NCI-H2196 treated with DMSO at 0.1 percent for 48 hours (cell line): ENCODE measurements at regions not wholly inside any gene's neighbourhood (a gene's known extent, or its start where the extent isn't known, plus 50 kb on each side); places are given as distances from the start of the nearest gene placed in this dataset.
A peak's percentile ranks its signal among the peaks of the same experiment; 100 is the strongest.
"Not testable (repeated sequence)": the region's sequence is repeated elsewhere in the genome, so short reads cannot be mapped to it uniquely, and the experiment has no call there.

Experiments
- DNase-seq: peaks from one replicate; lab custom pipeline; 2025; ENCODE audit not compliant: unreplicated experiment; lab: John Stamatoyannopoulos, UW

DNA sequence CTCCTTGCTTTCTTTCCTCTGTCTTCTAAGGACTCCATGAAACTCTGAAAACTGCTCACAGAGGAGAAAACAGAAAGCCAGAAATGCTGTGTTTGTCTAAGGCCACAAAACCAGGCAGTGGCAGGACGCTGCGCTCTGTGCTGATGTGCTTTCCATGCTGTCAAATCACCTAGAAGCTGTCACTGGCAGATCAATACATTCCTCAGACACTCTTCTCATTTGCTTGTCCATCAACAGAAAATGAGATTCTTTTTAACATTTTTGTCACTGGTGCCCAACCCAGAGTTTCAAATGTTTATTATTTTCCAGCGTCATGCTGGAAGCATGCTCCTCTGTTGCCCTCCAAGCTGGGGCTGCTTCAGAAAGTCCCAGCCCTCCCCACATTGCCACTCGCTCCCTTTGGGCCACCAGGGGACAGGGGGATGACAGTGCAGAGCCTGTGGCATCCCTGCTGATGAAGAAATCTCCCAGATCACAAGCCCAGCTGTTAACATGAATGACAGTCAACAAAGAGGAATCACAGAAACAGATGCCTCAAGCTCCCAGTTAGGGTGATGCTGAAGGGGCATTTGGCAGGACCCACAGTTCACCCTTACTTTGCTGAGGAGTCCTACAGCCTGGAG lies 117.5 kb upstream of the MEIS1 start:
- DNase-seq: no peak

DNA sequence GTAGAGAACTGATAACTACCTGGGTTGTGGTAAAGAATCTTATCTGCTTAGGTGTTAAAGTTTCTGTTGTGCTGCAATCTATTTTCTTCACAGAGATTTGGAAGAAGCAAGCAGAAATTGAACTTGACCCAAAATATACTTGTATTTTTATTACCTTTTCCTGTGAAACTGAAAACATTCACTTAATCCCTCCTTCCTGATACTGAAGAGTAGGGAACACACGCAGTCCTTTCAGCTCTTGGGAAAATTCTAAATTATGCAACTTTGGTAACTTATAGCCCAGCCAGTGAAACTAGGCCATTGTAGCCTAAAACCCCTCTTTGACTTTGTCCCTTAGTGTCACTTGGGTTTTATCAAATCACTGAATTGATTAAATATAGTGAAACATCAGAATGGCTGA lies 128.4 kb upstream of the MEIS1 start:
- no peak for DNase-seq

DNA sequence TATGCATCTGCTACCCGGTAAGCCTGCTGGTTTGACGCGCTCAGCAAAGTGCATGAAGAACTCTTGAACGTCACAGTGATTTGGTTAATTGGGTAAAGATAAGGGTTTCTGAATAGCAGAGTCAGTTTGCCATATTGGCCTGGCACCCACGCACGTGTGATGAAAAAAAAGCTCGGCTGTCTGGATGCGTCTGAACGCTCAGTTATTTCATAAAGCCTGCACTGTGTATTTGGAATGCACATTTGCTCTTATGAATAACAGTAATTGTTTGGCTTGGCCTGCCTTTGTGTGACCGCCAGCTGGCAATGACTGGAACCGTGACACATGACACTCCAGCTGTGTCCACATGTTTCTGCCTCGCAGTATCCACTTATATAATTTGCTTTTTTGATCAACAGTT lies 129.2 kb upstream of the MEIS1 start:
- DNase-seq: peak; percentile 49

- DNase-seq: no peak
Observed at GRCh38 chr2:66303471-66303870, 131.5 kb upstream of the MEIS1 start.

DNA sequence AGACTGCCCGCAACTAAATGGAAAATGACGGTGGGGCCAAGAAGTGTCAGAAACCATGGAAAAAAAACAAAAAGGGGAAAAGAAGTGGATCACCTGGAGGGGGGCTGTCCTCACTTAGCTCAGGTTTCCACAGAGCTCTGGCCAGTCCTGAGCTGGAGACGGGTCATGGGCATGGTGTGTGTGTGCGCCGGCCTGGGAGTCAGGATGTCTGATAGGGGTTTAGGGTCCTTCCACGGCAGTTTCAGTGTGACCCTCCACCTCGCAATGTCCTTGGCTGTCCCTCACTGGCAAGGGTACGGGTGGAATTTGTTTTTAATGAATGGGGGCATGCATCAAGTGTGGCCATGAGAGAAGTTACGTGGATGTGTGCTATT lies 133.2 kb upstream of the MEIS1 start:
- no peak for DNase-seq

GRCh38 chr2:66301022-66301766 lies 133.7 kb upstream of the MEIS1 start:
- DNase-seq: peak; percentile 10

DNA sequence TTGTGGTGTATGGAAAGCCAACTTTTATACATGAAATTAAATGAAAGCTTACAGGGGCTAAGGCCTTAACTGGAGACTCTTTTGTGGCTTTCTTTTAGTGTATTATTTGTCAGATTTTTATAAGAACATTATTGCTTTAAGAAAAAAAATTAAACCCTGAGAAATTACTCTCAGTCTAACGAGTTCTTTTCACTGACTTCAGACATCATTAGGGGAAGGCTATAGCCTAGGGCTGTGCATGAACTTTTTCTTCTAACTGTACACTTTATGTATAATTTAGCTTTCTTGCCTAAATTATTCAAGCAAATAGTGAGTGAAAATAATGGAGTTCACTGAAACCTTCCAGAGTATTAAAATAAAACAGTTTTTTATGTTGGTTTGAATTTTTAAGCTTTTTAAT lies 151.1 kb upstream of the MEIS1 start:
- DNase-seq: no peak

DNA sequence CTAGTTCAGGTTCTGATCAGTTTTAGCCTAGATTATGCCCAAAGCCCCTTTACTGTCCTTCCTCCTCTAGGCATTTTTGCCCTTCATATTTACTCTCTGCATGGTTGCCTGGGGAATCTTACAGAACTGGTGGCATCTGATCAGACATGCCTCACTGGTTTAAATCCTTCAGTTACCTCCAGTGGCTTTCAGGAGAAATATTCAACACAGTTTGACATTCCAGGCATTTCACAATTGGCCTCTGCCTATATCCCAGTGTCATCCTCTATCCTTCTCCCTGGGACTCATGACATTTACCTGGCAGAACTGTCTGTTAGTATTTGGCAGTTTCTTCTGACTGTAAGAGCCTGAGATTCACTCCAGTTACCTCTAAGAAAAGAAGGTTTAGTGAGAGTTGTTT lies 152.9 kb upstream of the MEIS1 start:
- no peak for DNase-seq

- DNase-seq: no peak
Observed at GRCh38 chr2:66279024-66279423, 155.9 kb upstream of the MEIS1 start.

- no peak for DNase-seq
Observed at GRCh38 chr2:66275984-66276383, 158.9 kb upstream of the MEIS1 start.

DNA sequence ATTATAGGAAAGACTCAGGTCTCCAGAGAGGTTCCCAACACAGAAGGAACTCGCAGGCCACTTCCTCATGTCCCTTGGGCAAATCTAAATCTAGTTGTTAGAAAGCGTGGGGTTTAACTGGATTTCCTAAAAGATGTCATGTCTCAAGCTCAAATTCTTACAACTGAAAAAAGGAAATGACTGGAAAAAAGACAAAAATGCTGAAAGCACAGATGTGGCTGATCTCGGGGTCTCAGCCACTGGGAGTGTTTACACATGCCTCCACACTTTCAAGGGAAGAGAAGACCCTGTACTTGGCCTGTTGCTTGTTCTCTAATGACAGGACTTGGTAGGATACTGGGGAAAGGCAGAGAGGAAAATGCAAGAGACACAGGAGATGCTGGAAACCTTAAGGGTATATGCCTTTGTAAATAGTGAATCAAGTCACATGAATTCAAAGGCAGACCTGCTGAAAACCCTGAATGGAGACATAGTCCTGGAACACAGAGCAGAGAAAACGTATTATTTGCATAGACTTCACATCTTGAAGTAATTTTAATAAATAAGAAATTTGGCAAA lies 160.9 kb upstream of the MEIS1 start:
- no peak for DNase-seq

GRCh38 chr2:66272751-66273150 lies 162.2 kb upstream of the MEIS1 start:
- no peak for DNase-seq

GRCh38 chr2:66271777-66272176 lies 163.1 kb upstream of the MEIS1 start:
- no peak for DNase-seq

- DNase-seq: no peak
Observed at GRCh38 chr2:66270247-66270646, 164.7 kb upstream of the MEIS1 start.

- DNase-seq: no peak
Observed at GRCh38 chr2:66269166-66269565, 165.8 kb upstream of the MEIS1 start.

- DNase-seq: no peak
Observed at GRCh38 chr2:66268756-66269155, 166.2 kb upstream of the MEIS1 start.

DNA sequence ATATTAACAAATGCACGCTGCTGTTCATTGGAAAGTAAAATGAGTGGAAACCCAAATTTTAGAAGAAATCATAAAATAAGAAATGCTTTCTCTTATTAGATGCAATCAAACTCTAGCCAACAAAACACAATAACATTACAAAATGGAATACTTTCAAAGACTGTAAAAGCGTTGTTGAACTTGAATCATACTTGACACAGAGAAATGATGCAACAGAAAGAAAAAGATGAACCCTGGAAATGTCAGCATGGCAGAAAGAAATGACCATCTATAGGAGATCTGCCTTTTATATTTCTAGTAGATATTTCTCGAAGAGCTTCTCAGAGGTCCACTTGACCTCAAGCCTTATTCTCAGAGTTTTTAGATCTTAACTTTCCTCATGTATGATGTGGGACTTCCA lies 170.6 kb upstream of the MEIS1 start:
- no peak for DNase-seq

GRCh38 chr2:66255867-66256266 lies 179.1 kb upstream of the MEIS1 start:
- no peak for DNase-seq

GRCh38 chr2:66255136-66255535 lies 179.8 kb upstream of the MEIS1 start:
- DNase-seq: no peak

DNA sequence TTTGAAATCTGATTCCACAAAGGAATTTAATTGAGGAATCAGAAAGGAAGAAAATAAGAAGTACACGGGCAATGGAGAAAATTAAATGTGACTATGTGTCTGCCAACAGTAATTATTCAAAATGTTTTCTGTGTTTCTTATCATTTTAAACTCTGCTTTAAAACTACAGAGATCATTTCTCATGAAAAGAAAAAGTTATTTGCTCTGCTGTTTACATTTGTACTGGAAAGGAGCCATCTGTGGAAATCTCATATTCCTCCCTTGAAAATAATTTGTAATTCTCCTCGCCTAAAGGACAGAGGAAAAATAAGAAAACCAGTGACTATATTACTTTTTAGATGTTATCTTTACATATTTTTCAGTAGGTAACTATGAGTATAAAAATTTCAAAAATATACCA lies 181.9 kb upstream of the MEIS1 start:
- no peak for DNase-seq

GRCh38 chr2:66252109-66252508 lies 182.8 kb upstream of the MEIS1 start:
- DNase-seq: no peak

DNA sequence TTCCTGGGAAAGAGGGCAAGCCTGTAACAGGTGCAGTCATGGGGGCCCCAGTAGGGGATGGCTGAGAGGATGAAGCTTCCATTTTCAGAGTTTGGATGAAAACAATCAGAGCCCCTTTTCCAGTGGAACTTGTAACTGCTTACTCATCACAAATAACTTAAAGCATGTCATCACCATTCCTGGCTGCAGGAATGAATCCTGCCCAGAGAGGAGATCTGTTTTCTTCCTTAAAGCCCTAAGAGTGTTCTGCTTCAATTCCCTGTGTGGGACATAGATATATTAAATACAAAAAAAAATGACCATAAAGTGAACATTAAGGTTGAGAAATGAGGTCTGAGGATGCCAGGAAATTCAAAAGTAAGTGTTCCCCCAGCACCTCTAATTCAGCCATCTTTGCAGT lies 183.4 kb upstream of the MEIS1 start:
- no peak for DNase-seq

DNA sequence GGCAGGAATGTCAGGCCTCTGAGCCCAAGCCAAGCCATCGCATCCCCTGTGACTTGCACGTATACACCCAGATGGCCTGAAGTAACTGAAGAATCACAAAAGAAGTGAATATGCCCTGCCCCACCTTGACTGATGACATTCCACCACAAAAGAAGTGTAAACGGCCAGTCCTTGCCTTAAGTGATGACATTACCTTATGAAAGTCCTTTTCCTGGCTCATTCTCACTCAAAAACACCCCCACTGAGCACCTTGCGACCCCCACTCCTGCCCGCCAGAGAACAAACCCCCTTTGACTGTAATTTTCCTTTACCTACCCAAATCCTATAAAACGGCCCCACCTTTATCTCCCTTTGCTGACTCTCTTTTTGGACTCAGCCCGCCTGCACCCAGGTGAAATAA lies 185.8 kb upstream of the MEIS1 start:
- not testable (repeated sequence) for DNase-seq
